Effector memory CD4-positive, alpha-beta T cell (primary cell): ENCODE measurements at regions not wholly inside any gene's neighbourhood (a gene's known extent, or its start where the extent isn't known, plus 50 kb on each side); places are given as distances from the start of the nearest gene placed in this dataset.

Source experiments
- DNase-seq, 3 donors: peaks; one replicate each; pipeline ENCODE4 v3.0.0-alpha.2; 2020
- H3K27ac ChIP-seq: 2 replicates; pipeline ENCODE4 v1.7.0; 2013; ENCODE audit warnings: mild to moderate bottlenecking, low read length, moderate library complexity; ENCODE audit not compliant: insufficient read depth, poor library complexity, severe bottlenecking
- H3K27me3 ChIP-seq: replicated peaks from 2 replicates; pipeline ENCODE4 v1.7.0; 2013; ENCODE audit warnings: mild to moderate bottlenecking, low read length; ENCODE audit not compliant: insufficient read depth, control insufficient read depth, poor library complexity, severe bottlenecking
- H3K36me3 ChIP-seq: 2 replicates; pipeline ENCODE4 v1.7.0; 2013; ENCODE audit warnings: mild to moderate bottlenecking, low read length, moderate library complexity; ENCODE audit not compliant: control insufficient read depth, insufficient read depth
- H3K4me1 ChIP-seq: 2 replicates; pipeline ENCODE4 v1.7.0; 2013; ENCODE audit warnings: low read length, mild to moderate bottlenecking; ENCODE audit not compliant: control insufficient read depth, insufficient read depth, poor library complexity, severe bottlenecking
- H3K4me3 ChIP-seq: 2 replicates; pipeline ENCODE4 v1.7.0; 2013; ENCODE audit warnings: low read length, low read depth, mild to moderate bottlenecking; ENCODE audit not compliant: insufficient read depth, poor library complexity, severe bottlenecking
- H3K9me3 ChIP-seq: 2 replicates; pipeline ENCODE4 v1.7.0; 2013; ENCODE audit warnings: mild to moderate bottlenecking, low read length, moderate library complexity; ENCODE audit not compliant: control insufficient read depth

DNA sequence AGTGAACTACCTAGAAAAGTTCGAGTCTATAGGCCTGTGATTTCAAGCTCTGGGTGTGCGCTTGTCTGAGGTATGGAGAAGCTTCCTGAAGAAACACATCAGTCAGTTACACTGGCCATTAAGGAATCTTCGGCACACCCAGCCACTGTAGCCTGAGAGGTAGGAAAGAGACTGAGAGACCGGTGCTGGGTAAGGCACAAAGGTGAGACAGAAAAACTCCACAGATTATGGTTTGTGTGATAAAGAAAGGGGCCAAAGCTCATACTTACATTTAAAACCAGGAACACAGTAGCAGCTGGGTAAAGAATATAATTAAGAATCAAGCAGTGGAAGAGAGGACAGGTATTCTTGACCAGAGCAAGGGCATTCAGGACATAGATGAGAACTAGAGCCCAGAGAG, 74.8 kb upstream of the TTC29 start:
- DNase-seq: no peak

DNA sequence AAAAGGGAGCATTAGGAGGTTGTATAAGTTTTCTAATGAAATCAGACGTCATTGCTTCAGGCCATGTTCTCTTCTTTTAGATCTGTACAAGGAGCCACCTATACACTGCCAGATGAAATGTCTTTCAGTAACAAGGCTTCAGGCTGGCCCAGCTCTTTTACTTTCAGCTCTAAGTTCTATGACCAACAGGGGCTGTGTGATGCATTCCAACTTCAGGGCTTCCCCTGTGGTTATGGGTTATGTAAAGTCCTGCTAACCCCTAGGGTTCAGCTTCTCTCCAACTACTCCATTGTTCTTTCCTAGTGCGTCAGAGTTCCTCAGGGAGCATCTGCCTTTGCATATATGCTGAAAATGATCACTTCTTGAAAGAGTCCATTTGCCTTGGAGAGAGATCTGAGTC, 79.4 kb upstream of the TTC29 start:
- Histone ChIP-seq H3K27ac (no peak overlapping the region), H3K9me3 (no peaks in the 10 kb centered on the region), H3K27me3 (no peaks in the 10 kb centered on the region), H3K4me3 (no peak overlapping the region), H3K36me3 (no peaks in the 10 kb centered on the region), H3K4me1 (no peaks in the 10 kb centered on the region)
- DNase-seq: no peak

More for the DNA sequence above, 74.8 kb upstream of the TTC29 start:
- H3K27me3 ChIP-seq: no peaks in the 10 kb centered on the region
- no peaks in the 10 kb centered on the region for H3K9me3 ChIP-seq
- no peak overlapping the region for H3K4me3 ChIP-seq
- no peaks in the 10 kb centered on the region for H3K4me1 ChIP-seq
- no peak overlapping the region for H3K27ac ChIP-seq
- no peaks in the 10 kb centered on the region for H3K36me3 ChIP-seq

DNA sequence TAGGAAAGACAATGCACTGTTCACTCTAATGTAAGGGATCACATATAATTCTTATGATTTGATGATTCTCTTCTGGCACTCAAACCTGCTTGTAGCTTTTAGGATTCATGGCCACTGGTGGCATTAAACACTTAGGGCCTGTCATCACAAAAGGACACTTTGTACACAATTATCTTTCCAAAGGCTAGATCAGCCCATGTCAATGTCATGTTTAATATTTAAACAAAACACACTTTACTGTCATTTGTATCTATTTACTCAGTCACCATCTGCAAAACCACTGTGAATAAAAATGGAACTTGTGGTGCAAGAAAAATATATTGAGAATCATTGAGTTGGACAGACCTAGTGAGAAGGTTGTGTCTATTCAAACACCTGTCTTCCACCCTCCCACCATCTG, 83.6 kb upstream of the TTC29 start:
- H3K36me3 ChIP-seq: no peaks in the 10 kb centered on the region
- no peak overlapping the region for H3K4me3 ChIP-seq
- no peaks in the 10 kb centered on the region for H3K4me1 ChIP-seq
- H3K9me3 ChIP-seq: no peaks in the 10 kb centered on the region
- no peak overlapping the region for H3K27ac ChIP-seq
- no peak for DNase-seq
- H3K27me3 ChIP-seq: no peaks in the 10 kb centered on the region

DNA sequence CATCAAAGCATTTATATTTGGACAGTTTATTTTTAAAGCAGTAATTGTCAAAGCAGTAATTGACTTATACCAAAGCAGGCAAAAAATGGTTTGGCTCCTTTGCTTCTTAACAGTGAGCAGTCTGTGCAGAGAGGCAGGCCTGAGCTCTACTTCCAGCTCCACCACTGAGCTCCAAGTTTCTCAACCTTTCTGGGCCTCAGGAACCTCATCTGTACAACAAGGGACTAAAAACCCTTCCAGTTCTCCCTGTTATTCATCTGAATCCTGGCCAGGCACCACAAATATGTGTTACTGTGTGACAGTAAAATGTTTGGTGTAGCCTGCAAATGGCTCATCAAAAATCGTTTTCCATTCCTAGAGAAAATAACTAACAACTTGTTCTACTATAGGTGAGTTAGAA, 88.7 kb upstream of the TTC29 start:
- no peaks in the 10 kb centered on the region for H3K27me3 ChIP-seq
- no peaks in the 10 kb centered on the region for H3K36me3 ChIP-seq
- no peak overlapping the region for H3K27ac ChIP-seq
- H3K4me3 ChIP-seq: no peak overlapping the region
- H3K9me3 ChIP-seq: no peaks in the 10 kb centered on the region
- no peak for DNase-seq
- no peaks in the 10 kb centered on the region for H3K4me1 ChIP-seq

DNA sequence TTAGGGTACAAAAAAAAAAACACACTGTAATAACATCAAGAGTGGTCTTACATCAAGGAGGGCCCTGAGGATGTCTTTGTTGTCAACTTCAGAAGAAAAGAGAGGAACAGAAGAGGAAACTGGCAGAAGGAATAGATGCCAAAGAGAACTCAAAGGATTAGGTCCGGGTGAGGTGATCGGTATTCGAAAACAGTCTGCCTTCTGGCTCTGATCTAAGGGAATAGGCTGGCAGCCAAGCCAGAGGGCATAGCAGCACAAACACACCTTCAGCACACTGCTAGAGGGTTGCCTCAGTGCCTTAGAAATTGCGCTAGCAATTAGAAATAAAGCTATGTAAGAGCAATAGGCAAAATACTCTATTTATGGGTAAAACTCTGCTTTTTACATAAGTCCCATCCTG, 91.4 kb upstream of the TTC29 start:
- no peak for DNase-seq
- H3K4me3 ChIP-seq: no peak overlapping the region
- no peaks in the 10 kb centered on the region for H3K4me1 ChIP-seq
- no peaks in the 10 kb centered on the region for H3K9me3 ChIP-seq
- H3K36me3 ChIP-seq: no peaks in the 10 kb centered on the region
- H3K27me3 ChIP-seq: no peaks in the 10 kb centered on the region
- no peak overlapping the region for H3K27ac ChIP-seq

DNA sequence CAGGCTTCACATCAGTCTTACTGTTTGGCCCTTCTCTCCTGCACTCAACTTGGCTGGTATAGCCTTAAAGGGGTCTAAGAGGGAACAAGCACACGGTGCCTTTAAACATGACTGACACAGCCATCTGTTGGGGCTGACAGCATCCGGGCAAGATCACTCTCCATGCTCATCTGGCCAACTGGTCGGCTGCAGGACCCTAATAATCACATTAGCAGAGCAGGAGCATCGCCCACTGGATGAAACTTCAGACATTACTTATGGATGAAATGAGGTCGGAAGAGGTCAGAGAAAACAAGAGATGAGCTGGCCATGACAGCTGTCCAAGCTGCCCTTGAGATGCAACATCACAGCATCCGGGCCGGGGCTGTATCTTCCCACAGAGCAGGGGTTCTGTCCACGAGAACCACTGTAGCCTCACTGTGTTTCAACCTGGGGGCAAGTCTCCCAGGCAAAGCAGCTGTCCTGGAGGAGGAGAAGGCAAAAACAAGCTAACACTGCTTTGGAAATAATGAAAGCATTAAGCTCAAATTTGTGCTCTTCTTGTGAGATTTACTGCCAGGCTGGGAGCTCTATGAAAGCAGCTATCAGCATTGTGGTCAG, 94.4 kb upstream of the TTC29 start:
- H3K9me3 ChIP-seq: no peaks in the 10 kb centered on the region
- no peak overlapping the region for H3K4me3 ChIP-seq
- no peak overlapping the region for H3K27ac ChIP-seq
- DNase-seq: no peak
- H3K4me1 ChIP-seq: no peaks in the 10 kb centered on the region
- no peaks in the 10 kb centered on the region for H3K27me3 ChIP-seq
- H3K36me3 ChIP-seq: no peaks in the 10 kb centered on the region

DNA sequence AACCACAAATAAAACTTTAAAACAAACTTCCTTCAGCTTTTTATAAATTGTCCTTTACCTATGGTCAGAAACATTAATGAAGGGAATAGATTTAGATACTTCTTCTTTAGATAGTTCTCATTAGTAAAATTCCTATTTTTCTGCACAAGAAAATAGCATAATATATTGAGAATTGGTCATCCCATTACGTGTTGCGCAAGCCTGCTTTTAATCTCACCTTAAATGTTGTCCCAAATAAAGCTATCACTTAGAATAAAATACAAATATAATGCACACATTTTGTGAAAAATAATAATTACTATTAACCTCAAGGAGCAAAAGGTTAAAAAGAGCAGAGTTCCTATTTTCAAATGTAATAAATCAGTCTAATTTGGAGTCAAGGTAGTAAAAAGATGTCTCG, 95.2 kb upstream of the TTC29 start:
- Histone ChIP-seq H3K4me3 (no peak overlapping the region), H3K36me3 (no peaks in the 10 kb centered on the region), H3K4me1 (no peaks in the 10 kb centered on the region), H3K27ac (no peak overlapping the region), H3K27me3 (no peaks in the 10 kb centered on the region), H3K9me3 (no peaks in the 10 kb centered on the region)
- DNase-seq: no peak

DNA sequence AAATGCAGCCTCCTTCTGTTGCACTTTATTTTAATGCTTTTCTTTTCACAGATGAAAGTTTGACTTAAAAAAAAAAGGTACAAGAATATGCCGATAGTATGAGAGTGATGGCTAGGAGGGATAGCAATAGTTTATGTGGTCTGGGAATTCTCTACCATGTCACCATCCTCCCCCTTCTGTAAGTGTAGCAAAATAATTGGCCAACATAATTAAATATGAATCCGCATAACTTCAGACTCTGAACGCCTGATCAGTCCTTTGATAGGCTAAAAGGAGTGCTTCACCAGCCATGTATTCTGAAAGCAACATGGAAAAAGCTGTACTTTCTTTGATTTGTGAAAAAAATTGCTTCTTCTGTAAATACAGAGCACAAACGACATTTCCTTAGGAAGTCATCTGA, 95.7 kb upstream of the TTC29 start:
- no peak overlapping the region for H3K4me3 ChIP-seq
- DNase-seq: no peak
- H3K36me3 ChIP-seq: no peaks in the 10 kb centered on the region
- H3K27me3 ChIP-seq: no peaks in the 10 kb centered on the region
- no peaks in the 10 kb centered on the region for H3K4me1 ChIP-seq
- no peaks in the 10 kb centered on the region for H3K9me3 ChIP-seq
- no peak overlapping the region for H3K27ac ChIP-seq

DNA sequence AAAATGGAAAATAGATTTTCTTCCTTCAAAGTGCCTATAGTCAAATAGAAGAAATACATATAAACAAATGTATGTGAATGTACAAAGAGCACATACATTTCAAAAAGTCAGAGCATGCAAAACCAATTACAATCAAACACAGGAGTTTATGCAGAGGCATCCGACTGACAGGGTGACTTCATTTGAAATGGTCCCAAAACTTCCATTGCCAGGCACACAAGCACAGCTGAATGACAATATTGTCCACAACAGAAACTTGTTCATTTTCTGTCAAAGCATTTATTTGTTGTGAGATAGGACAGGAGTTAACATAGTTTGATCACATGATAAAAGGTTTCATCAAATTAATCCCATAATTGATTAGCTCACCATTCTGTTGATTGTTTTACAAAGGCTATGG, 96.4 kb upstream of the TTC29 start:
- Histone ChIP-seq H3K4me1 (no peaks in the 10 kb centered on the region), H3K4me3 (no peak overlapping the region), H3K27ac (no peak overlapping the region), H3K9me3 (no peaks in the 10 kb centered on the region), H3K27me3 (no peaks in the 10 kb centered on the region), H3K36me3 (no peaks in the 10 kb centered on the region)
- DNase-seq: no peak

DNA sequence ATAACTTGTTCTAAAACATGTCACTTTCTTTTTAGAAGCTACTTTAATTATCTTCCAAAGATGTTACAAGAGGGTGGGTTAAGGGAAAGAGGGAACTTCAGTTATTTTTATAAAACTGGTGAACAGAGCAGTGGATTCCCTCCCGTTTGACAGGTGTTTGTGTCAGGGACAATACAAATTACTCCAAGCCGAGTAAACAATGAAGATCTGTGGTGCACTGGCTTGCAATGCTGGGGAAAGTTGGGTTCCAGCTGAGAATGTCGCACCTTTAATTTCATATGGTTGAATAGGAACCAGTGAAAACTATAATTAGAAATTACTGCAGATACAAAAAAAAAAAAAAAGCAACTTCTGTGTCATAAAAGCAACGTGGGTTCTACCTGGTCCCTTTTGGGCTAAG, 98.6 kb upstream of the TTC29 start:
- Histone ChIP-seq H3K36me3 (no peaks in the 10 kb centered on the region), H3K27ac (no peak overlapping the region), H3K4me1 (no peaks in the 10 kb centered on the region), H3K27me3 (peaks cover under 1% of the 10 kb centered on the region), H3K4me3 (no peak overlapping the region), H3K9me3 (no peaks in the 10 kb centered on the region)
- no peak for DNase-seq

DNA sequence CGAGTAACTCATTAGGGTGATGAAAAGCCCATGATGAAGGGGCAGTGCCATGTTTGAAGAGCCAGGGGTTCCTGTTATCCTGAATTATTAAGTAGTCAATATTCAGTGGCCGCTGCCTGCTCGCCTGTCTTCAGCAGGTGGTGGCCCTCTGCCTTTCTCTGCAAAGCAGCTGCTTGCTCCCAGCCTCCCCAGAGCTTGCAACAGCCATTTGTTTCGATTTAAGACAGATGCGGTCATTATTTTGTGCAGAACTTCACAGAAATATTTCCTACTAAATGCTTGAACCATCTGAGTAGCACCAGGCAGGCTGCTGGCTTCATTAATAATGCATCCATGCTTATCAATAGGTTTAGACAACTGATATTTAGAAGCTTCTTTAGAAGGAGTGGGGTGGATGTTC, 104.3 kb upstream of the TTC29 start:
- Histone ChIP-seq H3K4me1 (no peaks in the 10 kb centered on the region), H3K36me3 (no peaks in the 10 kb centered on the region), H3K27ac (no peak overlapping the region), H3K27me3 (peaks cover 11% of the 10 kb centered on the region), H3K4me3 (no peak overlapping the region), H3K9me3 (no peaks in the 10 kb centered on the region)
- DNase-seq: no peak
